ENCODE measurements at regions not wholly inside any gene's neighbourhood (a gene's known extent, or its start where the extent isn't known, plus 50 kb on each side); places are given as distances from the start of the nearest gene placed in this dataset.

DNA sequence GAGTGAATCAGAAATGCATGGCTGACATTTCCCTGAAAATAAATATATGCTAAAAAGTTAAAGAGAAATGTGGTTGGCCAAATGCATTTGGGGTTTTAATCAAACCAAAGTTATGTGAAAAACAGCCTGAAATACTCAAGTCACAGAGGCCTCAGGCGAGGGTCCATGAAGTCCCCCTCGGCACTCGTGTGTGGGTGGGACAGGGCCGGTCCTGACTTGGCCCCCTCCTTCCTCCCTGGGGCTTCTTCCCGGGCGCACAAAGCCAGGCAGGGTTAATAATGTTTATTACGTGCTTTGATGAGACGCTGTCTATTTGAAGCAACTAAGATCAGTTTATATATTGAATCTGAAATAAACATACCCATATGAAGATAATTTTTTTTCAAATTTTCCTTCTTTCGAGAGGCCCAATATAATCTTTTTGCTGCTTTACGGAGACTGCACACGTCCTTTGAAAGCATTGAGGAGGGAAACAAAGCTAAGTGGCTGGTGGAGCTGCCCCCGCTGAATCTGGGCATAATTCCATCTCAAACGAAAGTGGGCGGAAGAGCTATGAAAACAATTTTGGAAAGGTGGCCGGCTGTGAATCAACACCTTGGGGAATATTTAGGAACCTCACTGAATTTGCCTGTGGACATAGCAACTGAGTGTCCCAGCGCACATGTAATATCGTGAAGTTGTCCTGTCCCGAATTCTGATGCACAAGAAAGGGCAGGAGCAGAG, 55.8 kb upstream of the SMOC2 start:
- DNase-seq (ENCODE audit: insufficient read length, low spot score, missing footprints): peak; percentile 51

DNA sequence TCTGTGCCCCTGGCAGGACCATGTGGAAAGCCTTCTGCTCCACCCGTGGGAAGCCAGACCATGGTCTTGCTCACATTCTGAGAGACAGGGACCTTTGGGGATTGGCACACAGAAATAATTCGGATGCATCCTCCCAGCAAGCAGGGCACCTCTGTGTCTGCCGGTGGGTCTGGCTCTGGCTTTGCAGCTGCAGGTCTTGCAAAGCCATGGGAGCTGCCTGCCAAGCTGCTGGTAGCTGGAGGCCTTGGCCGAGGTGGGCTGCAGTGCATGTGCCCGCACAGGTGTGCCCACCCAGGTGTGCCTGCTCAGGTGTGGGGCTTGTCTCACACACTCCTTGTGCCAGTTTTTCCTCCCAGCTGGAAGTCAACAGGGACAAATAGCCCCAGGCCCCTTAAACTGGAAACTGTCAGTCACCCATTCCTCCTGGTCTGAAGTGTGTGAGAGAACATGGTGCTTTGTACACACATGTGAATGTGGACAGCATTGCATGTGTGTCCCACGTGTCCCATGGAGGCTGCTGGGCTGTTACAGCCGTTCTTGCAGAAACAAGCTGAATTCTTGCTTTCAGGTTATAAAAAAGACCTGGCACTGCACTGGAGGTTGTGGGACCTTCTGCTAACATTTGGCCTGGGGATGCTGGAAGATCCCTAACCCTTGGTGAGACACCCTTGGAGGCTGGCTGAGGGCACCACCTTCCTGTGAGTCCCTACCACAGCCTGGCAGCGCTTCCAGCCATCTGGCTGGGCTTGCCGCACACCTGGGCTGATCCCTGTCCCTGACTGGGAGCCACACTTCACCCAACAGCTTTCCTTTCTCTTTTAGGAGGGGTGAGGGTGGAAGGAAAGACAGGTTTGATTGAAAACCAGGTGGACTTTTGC, 54.9 kb upstream of the SMOC2 start:
- no peak overlapping the region for H2AFZ ChIP-seq (ENCODE audit: low read length)
- H3K27ac ChIP-seq (ENCODE audit: low read depth, low read length): no peak overlapping the region
- DNase-seq (ENCODE audit: insufficient read length, low spot score, missing footprints): peak; percentile 38
- H3K36me3 ChIP-seq (ENCODE audit: insufficient read depth, low read length): no peaks in the 10 kb centered on the region
- TF ChIP-seq, protein P1, sequence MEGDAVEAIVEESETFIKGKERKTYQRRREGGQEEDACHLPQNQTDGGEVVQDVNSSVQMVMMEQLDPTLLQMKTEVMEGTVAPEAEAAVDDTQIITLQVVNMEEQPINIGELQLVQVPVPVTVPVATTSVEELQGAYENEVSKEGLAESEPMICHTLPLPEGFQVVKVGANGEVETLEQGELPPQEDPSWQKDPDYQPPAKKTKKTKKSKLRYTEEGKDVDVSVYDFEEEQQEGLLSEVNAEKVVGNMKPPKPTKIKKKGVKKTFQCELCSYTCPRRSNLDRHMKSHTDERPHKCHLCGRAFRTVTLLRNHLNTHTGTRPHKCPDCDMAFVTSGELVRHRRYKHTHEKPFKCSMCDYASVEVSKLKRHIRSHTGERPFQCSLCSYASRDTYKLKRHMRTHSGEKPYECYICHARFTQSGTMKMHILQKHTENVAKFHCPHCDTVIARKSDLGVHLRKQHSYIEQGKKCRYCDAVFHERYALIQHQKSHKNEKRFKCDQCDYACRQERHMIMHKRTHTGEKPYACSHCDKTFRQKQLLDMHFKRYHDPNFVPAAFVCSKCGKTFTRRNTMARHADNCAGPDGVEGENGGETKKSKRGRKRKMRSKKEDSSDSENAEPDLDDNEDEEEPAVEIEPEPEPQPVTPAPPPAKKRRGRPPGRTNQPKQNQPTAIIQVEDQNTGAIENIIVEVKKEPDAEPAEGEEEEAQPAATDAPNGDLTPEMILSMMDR (IDR thresholded peaks at IDR 0.05; ENCODE audit: extremely low read depth, low read depth, low read length): no peak
- peaks cover 7% of the 10 kb centered on the region for H3K9me3 ChIP-seq (ENCODE audit: low read depth, low read length)
- H3K79me2 ChIP-seq (ENCODE audit: insufficient read depth, low read length): no peaks in the 10 kb centered on the region
- H3K4me2 ChIP-seq (ENCODE audit: insufficient read depth, low read length): no peak overlapping the region
- H3K27me3 ChIP-seq (ENCODE audit: insufficient read depth, low read length): no peaks in the 10 kb centered on the region
- H3K4me3 ChIP-seq (ENCODE audit: insufficient read depth, low read length): no peak overlapping the region
- no peaks in the 10 kb centered on the region for H4K20me1 ChIP-seq (ENCODE audit: insufficient read depth, low read length)
- no peaks in the 10 kb centered on the region for H3K4me1 ChIP-seq (ENCODE audit: insufficient read depth, low read length)

More for the DNA sequence above, 55.8 kb upstream of the SMOC2 start:
- no peaks in the 10 kb centered on the region for H3K27me3 ChIP-seq (ENCODE audit: insufficient read depth, low read length)
- H3K9me3 ChIP-seq (ENCODE audit: low read depth, low read length): peaks cover 7% of the 10 kb centered on the region
- H3K27ac ChIP-seq (ENCODE audit: low read depth, low read length): no peak overlapping the region
- H3K4me2 ChIP-seq (ENCODE audit: insufficient read depth, low read length): peak overlapping the region; percentile 30
- TF ChIP-seq, protein P1 (IDR thresholded peaks at IDR 0.05; ENCODE audit: extremely low read depth, low read depth, low read length): no peak
- H3K79me2 ChIP-seq (ENCODE audit: insufficient read depth, low read length): no peaks in the 10 kb centered on the region
- no peak overlapping the region for H2AFZ ChIP-seq (ENCODE audit: low read length)
- H3K36me3 ChIP-seq (ENCODE audit: insufficient read depth, low read length): no peaks in the 10 kb centered on the region
- no peak overlapping the region for H3K4me3 ChIP-seq (ENCODE audit: insufficient read depth, low read length)
- H4K20me1 ChIP-seq (ENCODE audit: insufficient read depth, low read length): no peaks in the 10 kb centered on the region
- no peaks in the 10 kb centered on the region for H3K4me1 ChIP-seq (ENCODE audit: insufficient read depth, low read length)

DNA sequence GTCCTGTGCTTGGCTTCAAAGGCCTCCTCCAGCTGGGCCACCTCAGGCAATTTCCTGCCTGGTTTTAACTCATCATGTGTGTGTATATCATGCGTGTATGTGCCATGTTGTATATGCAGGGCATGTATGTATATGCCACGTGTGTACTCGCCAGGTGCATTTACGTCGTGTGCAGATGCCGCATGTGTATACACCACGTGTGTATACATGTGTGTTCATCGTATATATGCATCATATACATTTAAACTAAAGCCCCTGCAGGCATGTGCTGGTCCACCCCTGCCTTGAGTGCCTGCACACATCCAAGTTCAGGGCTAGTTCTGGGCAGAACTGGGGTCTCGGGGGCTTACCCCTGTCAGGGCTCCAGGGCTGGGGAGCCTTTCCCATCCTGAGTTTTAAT, 54.0 kb upstream of the SMOC2 start:
- H4K20me1 ChIP-seq (ENCODE audit: insufficient read depth, low read length): no peaks in the 10 kb centered on the region
- no peaks in the 10 kb centered on the region for H3K4me1 ChIP-seq (ENCODE audit: insufficient read depth, low read length)
- no peak overlapping the region for H3K27ac ChIP-seq (ENCODE audit: low read depth, low read length)
- TF ChIP-seq, protein P1 (IDR thresholded peaks at IDR 0.05; ENCODE audit: extremely low read depth, low read depth, low read length): no peak
- H3K4me2 ChIP-seq (ENCODE audit: insufficient read depth, low read length): no peak overlapping the region
- no peaks in the 10 kb centered on the region for H3K27me3 ChIP-seq (ENCODE audit: insufficient read depth, low read length)
- peak; percentile 53 for DNase-seq (ENCODE audit: insufficient read length, low spot score, missing footprints)
- no peak overlapping the region for H3K4me3 ChIP-seq (ENCODE audit: insufficient read depth, low read length)
- no peak overlapping the region for H2AFZ ChIP-seq (ENCODE audit: low read length)
- no peaks in the 10 kb centered on the region for H3K79me2 ChIP-seq (ENCODE audit: insufficient read depth, low read length)
- peaks cover 7% of the 10 kb centered on the region for H3K9me3 ChIP-seq (ENCODE audit: low read depth, low read length)
- H3K36me3 ChIP-seq (ENCODE audit: insufficient read depth, low read length): no peaks in the 10 kb centered on the region

DNA sequence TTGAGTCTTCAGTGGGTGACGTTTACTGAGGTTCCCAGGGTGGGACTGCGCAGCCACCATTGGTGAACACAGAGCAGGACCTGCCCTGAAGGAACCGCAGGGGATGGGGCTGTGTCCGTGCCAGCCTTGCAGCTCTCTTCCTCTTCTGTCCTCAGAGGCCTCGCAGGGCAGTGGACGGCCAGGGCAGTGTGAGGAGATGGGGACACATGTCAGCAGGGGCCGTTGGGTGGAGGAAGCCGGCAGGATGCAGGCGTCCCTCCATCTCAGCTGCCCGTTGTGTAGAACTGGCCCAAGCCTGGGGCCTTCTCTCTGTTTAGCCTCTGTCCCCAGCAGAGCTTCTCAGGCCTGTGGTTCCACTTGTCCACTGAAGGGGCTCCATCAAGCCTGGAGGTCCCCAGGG, 53.6 kb upstream of the SMOC2 start:
- Histone ChIP-seq H3K27ac (ENCODE audit: low read depth, low read length) (no peak overlapping the region), H3K79me2 (ENCODE audit: insufficient read depth, low read length) (no peaks in the 10 kb centered on the region)
- TF ChIP-seq, protein P1 (IDR thresholded peaks at IDR 0.05; ENCODE audit: extremely low read depth, low read depth, low read length): no peak

More for the DNA sequence above, 53.6 kb upstream of the SMOC2 start:
- Histone ChIP-seq H3K9me3 (ENCODE audit: low read depth, low read length) (peaks cover 7% of the 10 kb centered on the region), H3K36me3 (ENCODE audit: insufficient read depth, low read length) (no peaks in the 10 kb centered on the region), H3K4me3 (ENCODE audit: insufficient read depth, low read length) (no peak overlapping the region), H3K4me1 (ENCODE audit: insufficient read depth, low read length) (no peaks in the 10 kb centered on the region), H2AFZ (ENCODE audit: low read length) (no peak overlapping the region), H3K4me2 (ENCODE audit: insufficient read depth, low read length) (no peak overlapping the region), H4K20me1 (ENCODE audit: insufficient read depth, low read length) (no peaks in the 10 kb centered on the region), H3K27me3 (ENCODE audit: insufficient read depth, low read length) (no peaks in the 10 kb centered on the region)
- DNase-seq (ENCODE audit: insufficient read length, low spot score, missing footprints): peak; percentile 15

Data from osteoblast (primary cell).